H9 (cell line): ENCODE measurements at regions not wholly inside any gene's neighbourhood (a gene's known extent, or its start where the extent isn't known, plus 50 kb on each side); places are given as distances from the start of the nearest gene placed in this dataset.

Source experiments
- DNase-seq: peaks from one replicate; pipeline ENCODE4 v3.0.0-alpha.2; 2017
- H2AFZ ChIP-seq: one replicate; pipeline ENCODE4 v1.6.1; 2013; ENCODE audit warnings: mild to moderate bottlenecking, low read length, control low read depth, moderate library complexity
- H2AK5ac ChIP-seq: 2 replicates; pipeline ENCODE4 v1.6.1; 2013; ENCODE audit warnings: low read length, control low read depth, mixed read lengths; ENCODE audit not compliant: insufficient read length
- H2BK120ac ChIP-seq: one replicate; pipeline ENCODE4 v1.6.1; 2013; ENCODE audit warnings: low read depth, mild to moderate bottlenecking, low read length, control low read depth, inconsistent platforms; ENCODE audit not compliant: poor library complexity, severe bottlenecking
- H2BK12ac ChIP-seq: 2 replicates; pipeline ENCODE4 v1.6.1; 2013; ENCODE audit warnings: low read length, control low read depth, mixed read lengths, low read depth; ENCODE audit not compliant: insufficient read length
- H2BK15ac ChIP-seq: 2 replicates; pipeline ENCODE4 v1.6.1; 2013; ENCODE audit warnings: low read depth, low read length, control low read depth
- H2BK20ac ChIP-seq: one replicate; pipeline ENCODE4 v1.6.1; 2013; ENCODE audit warnings: low read depth, mild to moderate bottlenecking, low read length, control low read depth, inconsistent platforms; ENCODE audit not compliant: poor library complexity, severe bottlenecking
- H2BK5ac ChIP-seq: 2 replicates; pipeline ENCODE4 v1.6.1; 2013; ENCODE audit warnings: low read length, control low read depth, mixed read lengths; ENCODE audit not compliant: insufficient read length
- H3K14ac ChIP-seq: 2 replicates; pipeline ENCODE4 v1.6.1; 2013; ENCODE audit warnings: low read length, control low read depth; ENCODE audit not compliant: insufficient read depth
- H3K18ac ChIP-seq: 2 replicates; pipeline ENCODE4 v1.6.1; 2013; ENCODE audit warnings: low read depth, mild to moderate bottlenecking, mixed read lengths, low read length, control low read depth; ENCODE audit not compliant: insufficient read length
- H3K23ac ChIP-seq: 2 replicates; pipeline ENCODE4 v1.6.1; 2013; ENCODE audit warnings: low read length, control low read depth, mixed read lengths, low read depth; ENCODE audit not compliant: insufficient read length
- H3K23me2 ChIP-seq: 2 replicates; pipeline ENCODE4 v1.6.1; 2013; ENCODE audit warnings: low read depth, mild to moderate bottlenecking, mixed read lengths, low read length, control low read depth; ENCODE audit not compliant: insufficient read length, poor library complexity, severe bottlenecking
- H3K27ac ChIP-seq: 2 replicates; pipeline ENCODE4 v1.5.1; 2013; ENCODE audit warnings: low read length, control low read depth, mixed read lengths, low read depth; ENCODE audit not compliant: insufficient read length
- H3K27me3 ChIP-seq: 2 replicates; pipeline ENCODE4 v1.6.1; 2013; ENCODE audit warnings: low read length, control low read depth, inconsistent platforms; ENCODE audit not compliant: insufficient read depth
- H3K4ac ChIP-seq: 2 replicates; pipeline ENCODE4 v1.6.1; 2013; ENCODE audit warnings: low read depth, mild to moderate bottlenecking, control low read depth, inconsistent platforms, low read length, moderate library complexity
- H3K4me1 ChIP-seq: 2 replicates; pipeline ENCODE4 v1.6.1; 2013; ENCODE audit warnings: low read length, control low read depth, inconsistent platforms; ENCODE audit not compliant: insufficient read depth
- H3K4me2 ChIP-seq: 2 replicates; pipeline ENCODE4 v1.6.1; 2013; ENCODE audit warnings: low read length, control low read depth, mixed read lengths; ENCODE audit not compliant: insufficient read length, insufficient read depth
- H3K56ac ChIP-seq: 2 replicates; pipeline ENCODE4 v1.6.1; 2013; ENCODE audit warnings: low read depth, mild to moderate bottlenecking, mixed read lengths, low read length, control low read depth; ENCODE audit not compliant: insufficient read length
- H3K79me1 ChIP-seq: 2 replicates; pipeline ENCODE4 v1.6.1; 2013; ENCODE audit warnings: low read depth, mild to moderate bottlenecking, moderate library complexity, low read length, control low read depth, inconsistent platforms; ENCODE audit not compliant: insufficient read depth, poor library complexity, severe bottlenecking
- H3K79me2 ChIP-seq: 2 replicates; pipeline ENCODE4 v1.6.1; 2013; ENCODE audit warnings: low read length, control low read depth, inconsistent platforms; ENCODE audit not compliant: insufficient read depth
- H3K9ac ChIP-seq: 2 replicates; pipeline ENCODE4 v1.6.1; 2013; ENCODE audit warnings: low read length, control low read depth, mixed read lengths; ENCODE audit not compliant: insufficient read length; ENCODE audit errors: extremely low read depth
- H3K9me3 ChIP-seq: one replicate; pipeline ENCODE4 v1.6.1; 2013; ENCODE audit warnings: low read depth, low read length, inconsistent platforms; ENCODE audit not compliant: control insufficient read depth
- H3T11ph ChIP-seq: one replicate; pipeline ENCODE4 v1.6.1; 2013; ENCODE audit warnings: mild to moderate bottlenecking, low read length, control low read depth, inconsistent platforms
- H4K20me1 ChIP-seq: one replicate; pipeline ENCODE4 v1.6.1; 2013; ENCODE audit not compliant: control insufficient read depth, insufficient read length, insufficient read depth
- H4K5ac ChIP-seq: 2 replicates; pipeline ENCODE4 v1.6.1; 2013; ENCODE audit warnings: low read depth, mild to moderate bottlenecking, mixed read lengths, low read length, control low read depth; ENCODE audit not compliant: insufficient read length
- H4K8ac ChIP-seq: replicated peaks from 2 replicates; pipeline ENCODE4 v1.6.1; 2013; ENCODE audit warnings: low read length, control low read depth, mixed read lengths, low read depth; ENCODE audit not compliant: insufficient read length
- H4K91ac ChIP-seq: 2 replicates; pipeline ENCODE4 v1.6.1; 2013; ENCODE audit warnings: low read depth, mild to moderate bottlenecking, moderate library complexity, mixed read lengths, low read length, control low read depth; ENCODE audit not compliant: insufficient read length
- H3K27ac Mint-ChIP-seq, 3 experiments: 2 replicates in 2 of 3; 3 replicates in 1 of 3; pipeline ENCODE4 v1.8.0; 2020 to 2021; ENCODE audit warnings: mixed read lengths in 3 of 3, mild to moderate bottlenecking in 1 of 3, moderate library complexity in 1 of 3
- H3K27me3 Mint-ChIP-seq: 2 replicates; pipeline ENCODE4 v1.8.0; 2021; ENCODE audit warnings: low read depth, mild to moderate bottlenecking, moderate library complexity, mixed read lengths
- H3K36me3 Mint-ChIP-seq, 3 experiments: 2 replicates in 2 of 3; 3 replicates in 1 of 3; pipeline ENCODE4 v1.8.0; 2020 to 2021; ENCODE audit warnings: low read depth in 3 of 3, mixed read lengths in 3 of 3; ENCODE audit not compliant: insufficient read depth in 1 of 3
- H3K4me1 Mint-ChIP-seq, 2 experiments: 2 replicates each; pipeline ENCODE4 v1.8.0; 2020; ENCODE audit warnings: mixed read lengths in 2 of 2
- H3K4me3 Mint-ChIP-seq, 2 experiments: 2 replicates in 1 of 2; 3 replicates in 1 of 2; pipeline ENCODE4 v1.8.0; 2020 to 2021; ENCODE audit warnings: mild to moderate bottlenecking in 2 of 2, mixed read lengths in 2 of 2, moderate library complexity in 1 of 2
- H3K9me3 Mint-ChIP-seq, 2 experiments: 2 replicates in 1 of 2; 3 replicates in 1 of 2; pipeline ENCODE4 v1.8.0; 2020; ENCODE audit warnings: mild to moderate bottlenecking in 2 of 2, mixed read lengths in 2 of 2, moderate library complexity in 1 of 2
- CTCF ChIP-seq: fragments of 200-600 bp; sonication (generic); conservative IDR thresholded peaks from 3 replicates; pipeline ENCODE4 v1.8.0; 2021; ENCODE audit warnings: antibody characterized with exemption, mild to moderate bottlenecking
- WGBS: extraction: QIAGEN DNeasy Blood & Tissue Kit; methylation state at CpG from one replicate; pipeline ENCODE4 v1.1.7; 2013; ENCODE audit warnings: missing lambda C conversion rate, low lambda C conversion rate, mixed read lengths; ENCODE audit not compliant: insufficient read length; ENCODE audit errors: extremely low coverage; 5-methylcytosine and 5-hydroxymethylcytosine counted together

GRCh38 chr2:2557475-2557874 is 226.4 kb upstream of the MYT1L start:
- Histone ChIP-seq H2BK12ac (no peak overlapping the region), H3K9me3 (no peaks in the 10 kb centered on the region), H4K8ac (no peak overlapping the region), H3K4me1 (no peaks in the 10 kb centered on the region), H3K4me2 (no peak overlapping the region), H3K23me2 (no peaks in the 10 kb centered on the region), H2BK20ac (no peak overlapping the region), H4K20me1 (no peaks in the 10 kb centered on the region), H3T11ph (no peak overlapping the region), H4K5ac (no peak overlapping the region), H2BK5ac (no peak overlapping the region), H3K56ac (no peak overlapping the region), H2AK5ac (no peak overlapping the region), H3K9ac (no peak overlapping the region), H3K4ac (no peak overlapping the region), H2AFZ (no peak overlapping the region), H3K18ac (no peak overlapping the region), H2BK15ac (no peak overlapping the region), H3K79me2 (no peaks in the 10 kb centered on the region), H3K79me1 (no peaks in the 10 kb centered on the region), H3K23ac (no peak overlapping the region), H3K14ac (no peak overlapping the region), H2BK120ac (no peak overlapping the region), H3K27me3 (no peaks in the 10 kb centered on the region), H3K27ac (no peak overlapping the region), H4K91ac (no peak overlapping the region)
- peaks cover 17 to 23% of the 10 kb centered on the region in 2 experiments for H3K9me3 Mint-ChIP-seq
- no peaks in the 10 kb centered on the region for H3K4me1 Mint-ChIP-seq
- WGBS = no CpG with 5 or more reads among the region's 5 CpGs
- no peak for DNase-seq
- H3K4me3 Mint-ChIP-seq = no peak overlapping the region
- TF ChIP-seq CTCF = no peak
- no peak overlapping the region for H3K27ac Mint-ChIP-seq
- H3K27me3 Mint-ChIP-seq = peaks cover 8% of the 10 kb centered on the region
- peaks cover 0 to 9% (median 4%) of the 10 kb centered on the region in 3 experiments; a peak in 4 of 7 replicates for H3K36me3 Mint-ChIP-seq
